SJCRH30 (cell line): ENCODE measurements at regions not wholly inside any gene's neighbourhood (a gene's known extent, or its start where the extent isn't known, plus 50 kb on each side); places are given as distances from the start of the nearest gene placed in this dataset.
"Not testable (repeated sequence)": the region's sequence is repeated elsewhere in the genome, so short reads cannot be mapped to it uniquely, and the experiment has no call there.

Experiments used
- DNase-seq, 2 experiments: peaks; one replicate each; pipeline ENCODE4 v3.0.0-alpha.2; 2015 to 2020
- H3K27ac ChIP-seq: fragments of 250-450 bp; sonication (Bioruptor Pico); 2 replicates; pipeline ENCODE4 v1.5.1; 2020; ENCODE audit warnings: mild to moderate bottlenecking, moderate library complexity
- H3K27me3 ChIP-seq: fragments of 250-450 bp; sonication (Bioruptor Pico); 2 replicates; pipeline ENCODE4 v1.5.1; 2020; ENCODE audit warnings: mild to moderate bottlenecking, moderate library complexity
- H3K36me3 ChIP-seq: fragments of 250-450 bp; sonication (Bioruptor Pico); 2 replicates; pipeline ENCODE4 v1.5.1; 2020; ENCODE audit warnings: mild to moderate bottlenecking, moderate library complexity
- H3K4me1 ChIP-seq: fragments of 250-450 bp; sonication (Bioruptor Pico); 2 replicates; pipeline ENCODE4 v1.5.1; 2020; ENCODE audit warnings: mild to moderate bottlenecking, moderate library complexity
- H3K4me3 ChIP-seq: fragments of 250-450 bp; sonication (Bioruptor Pico); 2 replicates; pipeline ENCODE4 v1.5.1; 2020; ENCODE audit warnings: mild to moderate bottlenecking, moderate library complexity
- H3K9me3 ChIP-seq: fragments of 250-450 bp; sonication (Bioruptor Pico); replicated peaks from 2 replicates; pipeline ENCODE4 v1.5.1; 2020; ENCODE audit warnings: mild to moderate bottlenecking, moderate library complexity

DNA sequence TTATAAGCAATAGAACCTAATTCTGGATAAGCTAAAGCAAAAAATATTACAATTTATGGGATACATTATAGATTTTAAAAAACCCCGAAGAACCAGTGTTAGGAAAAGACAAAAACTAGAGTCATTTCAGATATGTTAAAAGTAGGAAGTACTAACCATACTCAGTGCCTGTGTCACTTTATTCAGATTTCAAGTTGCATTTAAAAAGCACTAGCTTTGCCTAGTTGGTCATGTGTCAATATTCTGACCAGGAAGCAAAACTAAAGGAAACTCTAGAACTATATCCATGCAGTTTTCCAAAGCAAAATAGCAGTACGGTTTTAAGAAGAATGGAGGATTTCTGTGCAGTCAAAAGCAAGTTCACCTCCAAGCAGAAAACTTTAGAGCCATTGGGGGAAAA is 88.4 kb downstream of the RAP2B start:
- no peak for DNase-seq
- H3K4me3 ChIP-seq: no peak overlapping the region
- H3K27ac ChIP-seq: no peak overlapping the region
- no peaks in the 10 kb centered on the region for H3K27me3 ChIP-seq
- no peaks in the 10 kb centered on the region for H3K36me3 ChIP-seq
- no peaks in the 10 kb centered on the region for H3K4me1 ChIP-seq
- H3K9me3 ChIP-seq: no peaks in the 10 kb centered on the region

DNA sequence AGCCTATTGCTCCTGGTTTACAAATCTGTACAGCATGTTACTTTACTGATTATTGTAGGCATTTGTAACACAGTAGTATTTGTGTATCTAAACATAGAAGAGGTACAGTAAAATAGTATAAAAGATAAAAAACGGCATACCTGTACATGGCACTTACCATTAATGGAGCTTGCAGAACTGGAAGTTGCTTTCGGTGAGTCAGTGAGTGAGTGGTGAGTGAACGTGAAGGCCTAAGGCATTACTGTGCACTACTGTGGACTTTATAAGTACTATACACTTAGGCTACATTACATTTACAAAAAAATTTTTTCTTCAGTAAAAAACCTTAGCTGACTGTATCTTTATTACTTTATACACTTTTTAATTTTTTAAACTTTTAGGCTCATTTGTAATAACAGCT is 90.9 kb downstream of the RAP2B start:
- Histone ChIP-seq H3K36me3 (no peaks in the 10 kb centered on the region), H3K27me3 (no peaks in the 10 kb centered on the region), H3K27ac (no peak overlapping the region), H3K4me3 (no peak overlapping the region), H3K4me1 (no peaks in the 10 kb centered on the region), H3K9me3 (no peaks in the 10 kb centered on the region)
- DNase-seq: no peak

DNA sequence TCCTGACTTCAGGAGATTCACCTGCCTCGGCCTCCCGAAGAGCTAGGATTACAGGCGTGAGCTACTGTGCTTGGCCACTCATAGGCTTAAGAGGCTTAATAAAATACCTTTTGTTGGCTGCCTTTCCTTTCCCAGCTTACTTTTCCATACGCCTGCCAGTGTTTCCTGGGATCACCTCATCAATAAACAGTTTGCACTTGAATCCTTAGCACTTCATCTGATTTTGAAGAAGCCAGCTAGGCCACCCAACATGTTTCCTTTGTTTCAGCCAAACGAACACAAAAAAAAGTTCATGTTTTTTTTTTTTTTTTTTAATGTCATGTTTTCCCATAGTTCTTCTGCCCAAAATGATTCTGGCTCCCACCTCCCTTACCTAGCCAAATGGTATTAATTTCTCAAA is 92.3 kb downstream of the RAP2B start:
- Histone ChIP-seq H3K4me1 (no peaks in the 10 kb centered on the region), H3K27ac (no peak overlapping the region), H3K36me3 (no peaks in the 10 kb centered on the region), H3K9me3 (no peaks in the 10 kb centered on the region), H3K27me3 (no peaks in the 10 kb centered on the region), H3K4me3 (no peak overlapping the region)
- DNase-seq: no peak

DNA sequence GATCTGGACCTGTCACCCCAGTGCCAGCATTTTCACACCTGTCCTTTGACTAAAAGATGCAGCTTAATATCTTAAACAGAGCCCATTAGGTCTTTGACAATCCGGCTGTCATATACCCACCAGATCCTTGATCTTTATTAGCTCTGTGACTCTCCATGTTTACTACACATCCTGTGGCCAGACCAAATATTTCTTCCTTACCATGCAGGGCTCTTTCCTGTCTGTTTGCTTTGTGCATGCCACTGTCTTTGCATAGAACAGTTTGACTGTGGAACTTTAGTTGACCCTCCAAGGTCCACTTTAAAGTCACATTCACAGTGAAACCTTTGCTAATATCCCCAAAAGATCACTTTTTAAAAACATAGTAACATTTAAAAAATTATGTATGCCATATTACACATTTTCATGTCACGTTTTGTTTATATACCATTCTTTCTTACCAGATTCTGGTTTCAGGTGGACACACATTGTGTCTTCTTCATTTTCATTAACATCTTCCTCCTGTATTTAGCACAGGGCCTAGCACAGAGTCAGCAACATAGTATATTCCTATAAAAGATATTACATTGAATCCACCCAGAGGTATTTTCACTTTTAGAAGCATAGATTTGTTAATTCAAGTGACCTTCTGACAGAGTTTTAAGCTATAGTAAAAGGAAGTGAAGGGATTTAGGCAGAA is 95.8 kb downstream of the RAP2B start:
- H3K4me1 ChIP-seq: no peaks in the 10 kb centered on the region
- no peak overlapping the region for H3K27ac ChIP-seq
- no peak for DNase-seq

DNA sequence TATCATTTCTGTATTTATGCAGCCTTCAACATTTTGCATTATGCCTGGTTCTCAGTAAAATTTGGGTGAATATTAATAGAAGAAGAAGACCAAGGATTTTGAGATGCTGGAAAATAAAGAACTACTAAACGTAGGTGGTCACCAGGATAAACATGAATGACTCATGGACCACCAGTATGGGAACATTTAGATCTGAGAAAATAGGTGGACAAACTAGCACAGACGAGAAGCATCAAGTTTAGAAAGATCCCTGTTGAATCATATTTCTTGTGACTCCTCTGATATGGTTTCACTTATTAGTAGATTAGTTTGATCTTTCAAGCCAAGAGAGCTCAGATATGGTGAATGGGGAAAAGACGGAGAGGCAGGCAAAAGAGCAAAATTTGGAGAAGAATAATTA is 97.9 kb downstream of the RAP2B start:
- no peak overlapping the region for H3K27ac ChIP-seq
- DNase-seq: no peak
- H3K4me3 ChIP-seq: no peak overlapping the region
- no peaks in the 10 kb centered on the region for H3K9me3 ChIP-seq
- no peaks in the 10 kb centered on the region for H3K4me1 ChIP-seq
- H3K36me3 ChIP-seq: no peaks in the 10 kb centered on the region
- H3K27me3 ChIP-seq: no peaks in the 10 kb centered on the region

More for the DNA sequence above, 95.8 kb downstream of the RAP2B start:
- Histone ChIP-seq H3K36me3 (no peaks in the 10 kb centered on the region), H3K4me3 (no peak overlapping the region), H3K9me3 (no peaks in the 10 kb centered on the region), H3K27me3 (no peaks in the 10 kb centered on the region)

DNA sequence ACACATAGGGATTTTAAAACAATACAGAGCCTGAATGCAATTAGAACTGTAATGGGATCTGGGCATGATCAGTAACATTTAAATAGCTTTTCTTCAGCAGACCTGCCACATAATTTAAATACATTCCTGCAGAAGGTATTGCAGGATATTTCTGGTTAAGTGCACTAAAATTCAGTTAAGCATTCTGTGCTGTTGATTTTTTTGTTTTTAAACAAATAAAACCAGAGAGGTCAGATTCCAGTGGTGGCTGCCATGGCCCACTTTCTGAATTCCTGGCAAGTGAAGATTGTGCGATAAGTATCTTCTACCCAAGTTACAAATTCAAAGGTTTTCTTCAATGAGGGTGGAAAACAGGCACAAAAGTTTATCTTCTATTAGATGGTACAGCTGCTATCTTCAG is 98.7 kb downstream of the RAP2B start:
- H3K9me3 ChIP-seq: no peaks in the 10 kb centered on the region
- H3K4me3 ChIP-seq: no peak overlapping the region
- H3K4me1 ChIP-seq: no peaks in the 10 kb centered on the region
- no peak for DNase-seq
- H3K27me3 ChIP-seq: no peaks in the 10 kb centered on the region
- H3K36me3 ChIP-seq: no peaks in the 10 kb centered on the region
- H3K27ac ChIP-seq: no peak overlapping the region

DNA sequence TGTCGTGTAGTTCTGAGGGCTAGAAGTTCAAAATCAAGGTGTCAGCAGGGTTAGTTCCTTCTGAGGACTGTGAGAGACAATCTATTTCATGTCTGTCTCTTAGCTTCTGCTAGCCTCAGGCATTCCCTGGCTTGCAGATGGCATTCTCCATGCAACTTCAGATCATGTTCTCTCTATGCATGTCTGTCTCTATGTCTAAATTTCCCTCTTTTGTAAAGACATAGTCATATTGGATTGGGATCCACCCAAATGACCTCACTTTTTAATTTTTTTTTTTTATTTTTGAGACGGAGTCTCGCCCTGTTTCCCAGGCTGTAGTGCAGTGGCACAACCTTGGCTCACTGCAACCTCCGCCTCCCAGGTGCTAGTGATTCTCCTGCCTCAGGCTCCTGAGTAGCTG is 104.6 kb downstream of the RAP2B start:
- Histone ChIP-seq H3K4me1 (no peaks in the 10 kb centered on the region), H3K27me3 (no peaks in the 10 kb centered on the region), H3K9me3 (no peaks in the 10 kb centered on the region), H3K4me3 (no peak overlapping the region), H3K27ac (no peak overlapping the region), H3K36me3 (no peaks in the 10 kb centered on the region)
- no peak for DNase-seq

DNA sequence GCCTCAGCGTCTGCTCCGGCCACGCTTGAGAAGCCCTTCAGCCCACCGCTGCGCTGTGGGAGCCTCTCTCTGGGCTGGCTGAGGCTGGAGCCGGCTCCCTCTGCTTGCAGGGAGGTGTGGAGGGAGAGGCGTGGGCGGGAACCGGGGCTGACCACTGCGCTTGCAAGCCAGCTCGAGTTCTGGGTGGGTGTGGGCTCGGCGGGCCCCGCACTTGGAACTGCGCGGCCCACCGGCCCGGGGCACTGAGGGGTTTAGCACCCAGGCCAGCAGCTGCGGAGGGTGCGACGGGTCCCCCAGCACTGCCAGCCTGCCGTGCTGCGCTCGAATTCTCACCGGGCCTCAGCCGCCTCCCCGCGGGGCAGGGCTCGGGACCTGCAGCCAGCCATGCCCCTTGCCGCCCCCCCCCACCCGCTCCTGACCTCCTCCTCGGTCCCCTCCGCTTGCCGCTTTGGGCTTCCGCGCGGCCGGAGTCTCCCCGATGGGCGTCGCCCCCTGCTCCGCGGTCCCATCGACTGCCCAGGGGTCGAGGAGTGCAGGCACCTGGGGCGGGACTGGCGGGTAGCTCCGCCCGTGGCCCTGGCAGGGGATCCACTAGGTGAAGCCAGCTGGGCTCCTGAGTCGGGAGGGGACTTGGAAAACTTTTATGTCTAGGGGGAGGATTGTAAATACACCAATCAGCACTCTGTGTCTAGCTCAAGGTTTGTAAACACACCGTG is 106.7 kb downstream of the RAP2B start:
- Histone ChIP-seq H3K9me3 (no peaks in the 10 kb centered on the region), H3K27ac (no peak overlapping the region), H3K27me3 (no peaks in the 10 kb centered on the region), H3K4me1 (no peaks in the 10 kb centered on the region), H3K36me3 (no peaks in the 10 kb centered on the region), H3K4me3 (no peak overlapping the region)
- DNase-seq: no peak

DNA sequence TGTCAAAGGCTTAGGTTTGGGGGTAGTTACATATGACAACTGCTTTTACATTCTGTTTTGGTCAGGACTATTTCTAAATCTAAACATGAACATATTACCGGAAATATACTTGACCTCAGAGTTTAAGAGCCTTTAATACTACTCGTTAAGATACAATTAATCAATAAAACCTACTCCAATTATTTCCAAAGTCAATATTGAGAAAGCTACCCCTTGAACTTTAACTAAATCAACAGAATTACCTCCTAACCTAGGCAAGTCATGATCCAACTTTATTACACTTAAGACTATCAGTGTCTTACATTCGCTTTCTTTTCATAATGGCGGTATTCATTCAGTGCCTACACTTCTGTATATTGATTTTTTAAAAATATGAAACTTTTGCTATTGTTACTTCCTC is 107.7 kb downstream of the RAP2B start:
- DNase-seq: no peak
- no peaks in the 10 kb centered on the region for H3K9me3 ChIP-seq
- no peaks in the 10 kb centered on the region for H3K4me1 ChIP-seq
- no peak overlapping the region for H3K4me3 ChIP-seq
- H3K27me3 ChIP-seq: no peaks in the 10 kb centered on the region
- no peak overlapping the region for H3K27ac ChIP-seq
- H3K36me3 ChIP-seq: no peaks in the 10 kb centered on the region

DNA sequence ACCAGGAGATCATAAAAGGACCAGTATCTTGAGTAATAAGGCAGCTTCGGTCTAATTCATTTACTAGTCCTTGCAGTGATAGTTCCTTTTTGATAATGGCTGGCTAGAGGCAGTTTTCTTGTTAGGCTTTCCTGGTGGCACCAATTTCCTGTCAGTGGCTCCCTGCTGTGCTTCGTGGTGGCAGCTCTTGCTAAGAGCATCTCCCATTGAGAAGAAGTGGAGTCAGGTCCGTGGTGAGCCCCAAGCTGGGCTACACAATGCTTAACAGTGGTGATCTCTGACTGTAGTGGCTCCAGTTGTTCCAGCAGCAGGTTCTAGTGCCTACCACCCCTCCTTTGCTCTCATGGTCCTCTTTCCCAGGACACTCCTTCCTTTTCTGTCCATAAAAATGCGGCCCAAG is 111.2 kb downstream of the RAP2B start:
- Histone ChIP-seq H3K9me3 (no peaks in the 10 kb centered on the region), H3K27me3 (no peaks in the 10 kb centered on the region), H3K4me1 (no peaks in the 10 kb centered on the region), H3K27ac (no peak overlapping the region), H3K36me3 (no peaks in the 10 kb centered on the region), H3K4me3 (no peak overlapping the region)
- no peak for DNase-seq

DNA sequence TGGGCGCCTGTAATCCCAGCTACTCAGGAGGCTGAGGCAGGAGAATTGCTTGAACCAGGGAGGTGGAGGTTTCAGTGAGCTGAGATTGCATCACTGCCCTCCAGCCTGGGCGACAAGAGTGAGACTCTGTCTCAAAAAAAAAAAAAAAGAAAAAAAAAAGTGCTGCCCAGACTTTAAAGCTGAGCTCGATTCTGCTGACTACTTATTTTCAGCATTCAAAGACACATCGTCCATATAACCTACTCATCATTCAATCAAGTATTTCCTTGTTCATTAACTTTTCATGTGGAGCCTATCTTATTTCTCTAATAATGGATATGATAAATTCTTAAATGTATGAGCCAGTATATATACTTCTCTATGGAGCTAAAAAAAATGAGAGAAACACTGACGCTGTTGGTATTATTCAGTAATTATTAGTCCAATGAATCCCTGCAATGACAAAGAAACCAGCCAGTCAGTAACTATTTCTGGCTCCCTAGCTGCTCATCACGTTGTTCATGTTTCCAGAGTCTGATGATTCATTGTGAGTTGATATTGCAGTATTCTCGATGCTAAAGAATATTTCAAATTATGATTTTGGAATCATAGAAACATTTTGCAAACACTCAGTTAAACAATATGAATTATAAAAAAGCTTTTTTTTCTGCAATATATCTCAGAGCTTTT is 111.9 kb downstream of the RAP2B start:
- H3K27ac ChIP-seq: no peak overlapping the region
- no peaks in the 10 kb centered on the region for H3K36me3 ChIP-seq
- H3K9me3 ChIP-seq: no peaks in the 10 kb centered on the region
- no peaks in the 10 kb centered on the region for H3K27me3 ChIP-seq
- no peaks in the 10 kb centered on the region for H3K4me1 ChIP-seq
- no peak overlapping the region for H3K4me3 ChIP-seq
- DNase-seq: no peak

DNA sequence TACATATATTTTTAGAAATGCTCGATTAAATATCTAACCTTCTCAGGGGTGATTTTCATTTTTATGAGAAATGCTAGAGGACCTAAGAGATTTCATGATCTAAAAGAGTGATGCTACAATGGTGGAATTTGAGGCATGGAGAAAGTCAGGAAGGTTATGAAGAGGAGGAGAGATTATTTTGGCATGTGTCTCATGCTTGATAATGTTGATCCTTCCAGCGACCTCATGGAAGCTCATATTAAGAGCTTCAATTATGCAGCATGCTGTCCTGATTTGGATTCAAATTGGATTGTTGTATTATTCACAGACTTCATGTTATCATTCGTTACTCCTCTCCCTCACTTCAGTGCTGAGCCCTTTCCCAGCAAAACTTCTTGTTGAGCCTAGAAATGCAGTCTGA is 112.5 kb downstream of the RAP2B start:
- Histone ChIP-seq H3K27ac (no peak overlapping the region), H3K4me3 (no peak overlapping the region), H3K36me3 (no peaks in the 10 kb centered on the region), H3K4me1 (no peaks in the 10 kb centered on the region), H3K9me3 (no peaks in the 10 kb centered on the region), H3K27me3 (no peaks in the 10 kb centered on the region)
- DNase-seq: no peak

DNA sequence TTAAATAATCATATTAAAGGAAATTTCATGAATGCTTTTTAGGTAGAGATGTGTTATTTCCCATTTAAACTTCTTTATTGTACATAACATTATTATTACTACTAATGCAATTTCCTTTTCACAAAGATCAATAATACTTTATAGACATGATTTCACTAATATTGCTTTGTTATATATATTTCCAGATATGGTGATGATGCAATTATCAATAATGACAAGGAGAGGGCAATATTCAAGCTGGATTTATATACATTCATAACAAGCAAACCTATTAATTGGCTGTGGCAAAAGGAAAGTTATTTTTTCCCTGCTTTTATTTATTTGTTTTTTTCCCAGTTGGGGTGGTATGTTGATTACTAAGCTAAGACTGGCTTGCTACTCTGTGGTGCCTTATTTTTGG is 113.5 kb downstream of the RAP2B start:
- no peaks in the 10 kb centered on the region for H3K27me3 ChIP-seq
- H3K4me3 ChIP-seq: no peak overlapping the region
- no peak overlapping the region for H3K27ac ChIP-seq
- no peaks in the 10 kb centered on the region for H3K9me3 ChIP-seq
- H3K4me1 ChIP-seq: no peaks in the 10 kb centered on the region
- no peak for DNase-seq
- no peaks in the 10 kb centered on the region for H3K36me3 ChIP-seq

DNA sequence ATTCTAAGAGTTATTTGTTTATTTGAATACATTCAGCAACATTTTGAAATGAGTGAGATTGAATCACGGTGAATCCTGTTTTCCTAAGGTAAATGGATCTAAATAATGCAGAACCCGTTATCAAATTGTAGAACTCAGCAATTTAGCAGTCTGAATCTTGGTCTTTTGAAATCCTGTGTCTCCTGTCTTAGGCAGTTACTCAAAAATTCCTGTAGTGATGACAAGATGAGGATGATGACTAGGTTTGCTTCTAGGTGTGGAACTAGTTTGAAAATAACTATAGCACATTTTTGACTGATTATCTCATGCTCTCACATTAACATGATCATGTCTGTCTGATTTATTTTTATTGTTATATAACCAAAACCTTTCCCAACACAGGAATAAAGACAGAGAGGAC is 115.0 kb downstream of the RAP2B start:
- H3K9me3 ChIP-seq: no peaks in the 10 kb centered on the region
- DNase-seq: no peak
- no peak overlapping the region for H3K4me3 ChIP-seq
- no peak overlapping the region for H3K27ac ChIP-seq
- H3K36me3 ChIP-seq: no peaks in the 10 kb centered on the region
- H3K27me3 ChIP-seq: no peaks in the 10 kb centered on the region
- no peaks in the 10 kb centered on the region for H3K4me1 ChIP-seq

DNA sequence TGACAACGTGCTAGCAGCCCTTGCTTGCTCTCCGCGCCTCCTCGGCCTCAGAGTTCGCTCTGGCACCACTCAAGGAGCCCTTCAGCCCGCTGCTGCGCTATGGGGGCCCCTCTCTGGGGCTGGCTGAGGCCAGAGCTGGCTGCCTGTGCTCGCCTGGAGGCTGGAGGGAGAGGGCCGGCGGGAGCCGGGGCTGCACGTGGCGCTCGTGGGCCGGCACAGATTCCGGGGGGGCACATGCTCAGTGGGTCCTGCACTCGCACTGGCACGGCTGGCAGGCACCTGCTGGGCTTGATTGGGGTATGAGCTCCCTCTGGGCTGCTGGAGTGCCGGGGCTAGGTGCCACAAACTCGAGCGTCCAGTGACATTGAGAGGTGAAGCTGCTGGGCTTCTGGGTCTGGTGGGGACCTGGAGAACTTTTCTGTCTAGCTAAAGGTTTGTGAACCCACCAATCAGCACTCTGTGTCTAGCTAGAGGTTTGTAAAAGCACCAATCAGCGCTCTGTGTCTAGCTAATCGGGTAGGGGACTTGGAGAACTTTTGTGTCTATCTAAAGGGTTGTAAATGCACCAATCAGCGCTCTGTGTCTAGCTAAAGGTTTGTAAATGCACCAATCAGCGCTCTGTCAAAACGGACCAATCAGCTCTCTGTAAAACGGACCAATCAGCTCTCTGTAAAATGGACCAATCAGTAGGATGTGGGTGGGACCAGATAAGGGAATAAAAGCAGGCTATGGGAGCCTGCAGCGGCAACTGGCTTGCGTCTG is 119.4 kb downstream of the RAP2B start:
- not testable (repeated sequence) for H3K9me3 ChIP-seq, H3K27me3 ChIP-seq, H3K4me3 ChIP-seq, H3K36me3 ChIP-seq, H3K27ac ChIP-seq, DNase-seq
- peaks cover 22% of the 10 kb centered on the region for H3K4me1 ChIP-seq
